ENCODE measurements at regions not wholly inside any gene's neighbourhood (a gene's known extent, or its start where the extent isn't known, plus 50 kb on each side); places are given as distances from the start of the nearest gene placed in this dataset.

- TF ChIP-seq EZH2phosphoT487 (IDR thresholded peaks at IDR 0.05; ENCODE audit: low read depth, severe bottlenecking, unreplicated experiment) (no peak), EZH2 (IDR thresholded peaks at IDR 0.05; ENCODE audit: borderline replicate concordance) (no peak), CTCF (IDR thresholded peaks at IDR 0.05; ENCODE audit: poor library complexity) (no peak)
- no peaks in the 10 kb centered on the region for H3K36me3 ChIP-seq (replicated peaks; ENCODE audit: insufficient read depth, low read depth)
- H3K4me1 ChIP-seq (ENCODE audit: insufficient read depth) = no peaks in the 10 kb centered on the region
- no peak for DNase-seq (ENCODE audit: low spot score)
- H3K27ac ChIP-seq = no peak overlapping the region
- H3K4me2 ChIP-seq = no peak overlapping the region
- H3K79me2 ChIP-seq = no peaks in the 10 kb centered on the region
- H3K9me3 ChIP-seq (ENCODE audit: low read depth) = peaks cover 6% of the 10 kb centered on the region
- H4K20me1 ChIP-seq (ENCODE audit: insufficient read depth, poor library complexity, severe bottlenecking) = no peaks in the 10 kb centered on the region
- no peak overlapping the region for H2AFZ ChIP-seq
- no peak overlapping the region for H3K4me3 ChIP-seq
- no peaks in the 10 kb centered on the region for H3K27me3 ChIP-seq
- no peaks in the 10 kb centered on the region for H3K9me2 ChIP-seq (replicated peaks; ENCODE audit: insufficient read depth)
Measured at GRCh38 chr12:59151243-59151642, 230.9 kb upstream of the LRIG3 start.

GRCh38 chr12:59149995-59150642, 229.8 kb upstream of the LRIG3 start:
- H3K27me3 ChIP-seq = no peaks in the 10 kb centered on the region
- no peaks in the 10 kb centered on the region for H3K79me2 ChIP-seq
- H3K4me1 ChIP-seq (ENCODE audit: insufficient read depth) = no peaks in the 10 kb centered on the region
- H3K27ac ChIP-seq = no peak overlapping the region
- no peaks in the 10 kb centered on the region for H3K9me3 ChIP-seq (ENCODE audit: low read depth)
- H3K4me2 ChIP-seq = no peak overlapping the region
- H3K4me3 ChIP-seq = no peak overlapping the region
- DNase-seq (ENCODE audit: low spot score) = peak; percentile 89
- H2AFZ ChIP-seq = no peak overlapping the region
- H3K36me3 ChIP-seq (replicated peaks; ENCODE audit: insufficient read depth, low read depth) = no peaks in the 10 kb centered on the region
- 51% methylated on average over 2 of the region's 2 CpGs for WGBS (ENCODE audit: low lambda C conversion rate, missing lambda C conversion rate)
- no peaks in the 10 kb centered on the region for H4K20me1 ChIP-seq (ENCODE audit: insufficient read depth, poor library complexity, severe bottlenecking)
- TF ChIP-seq CTCF (IDR thresholded peaks at IDR 0.05; ENCODE audit: poor library complexity) = peak; percentile 100
- no peak for TF ChIP-seq EZH2phosphoT487 (IDR thresholded peaks at IDR 0.05; ENCODE audit: low read depth, severe bottlenecking, unreplicated experiment)
- no peaks in the 10 kb centered on the region for H3K9me2 ChIP-seq (replicated peaks; ENCODE audit: insufficient read depth)

- no peaks in the 10 kb centered on the region for H3K9me3 ChIP-seq (ENCODE audit: low read depth)
- WGBS (ENCODE audit: low lambda C conversion rate, missing lambda C conversion rate) = 93% methylated on average over 1 of the region's 1 CpG
- H3K4me3 ChIP-seq = no peak overlapping the region
- H3K36me3 ChIP-seq (replicated peaks; ENCODE audit: insufficient read depth, low read depth) = no peaks in the 10 kb centered on the region
- no peaks in the 10 kb centered on the region for H3K4me1 ChIP-seq (ENCODE audit: insufficient read depth)
- no peaks in the 10 kb centered on the region for H3K79me2 ChIP-seq
- no peak overlapping the region for H3K27ac ChIP-seq
- H4K20me1 ChIP-seq (ENCODE audit: insufficient read depth, poor library complexity, severe bottlenecking) = no peaks in the 10 kb centered on the region
- no peak for DNase-seq (ENCODE audit: low spot score)
- H2AFZ ChIP-seq = no peak overlapping the region
- H3K4me2 ChIP-seq = no peak overlapping the region
- no peaks in the 10 kb centered on the region for H3K27me3 ChIP-seq
- no peaks in the 10 kb centered on the region for H3K9me2 ChIP-seq (replicated peaks; ENCODE audit: insufficient read depth)
- TF ChIP-seq EZH2 (IDR thresholded peaks at IDR 0.05; ENCODE audit: borderline replicate concordance) (no peak), EZH2phosphoT487 (IDR thresholded peaks at IDR 0.05; ENCODE audit: low read depth, severe bottlenecking, unreplicated experiment) (no peak), CTCF (IDR thresholded peaks at IDR 0.05; ENCODE audit: poor library complexity) (no peak)
Measured at GRCh38 chr12:59147791-59148190, 227.5 kb upstream of the LRIG3 start.

All from hepatocyte (in vitro differentiated cells).